GM23338 (cell line): ENCODE measurements at regions not wholly inside any gene's neighbourhood (a gene's known extent, or its start where the extent isn't known, plus 50 kb on each side); places are given as distances from the start of the nearest gene placed in this dataset.

Experiments
- EZH2 ChIP-seq: fragments of 200-600 bp; sonication (generic); IDR thresholded peaks from one replicate; pipeline ENCODE4 v1.8.0; 2017; ENCODE audit warnings: antibody characterized with exemption, mild to moderate bottlenecking, low read depth; ENCODE audit not compliant: unreplicated experiment
- EZH2phosphoT487 ChIP-seq: fragments of 200-600 bp; sonication (generic); IDR thresholded peaks from one replicate; pipeline ENCODE4 v1.8.1; 2018; ENCODE audit warnings: antibody characterized with exemption; ENCODE audit not compliant: unreplicated experiment
- JUNB ChIP-seq: IDR thresholded peaks from one replicate; pipeline ENCODE4 v1.6.1; 2016; ENCODE audit warnings: antibody characterized with exemption; ENCODE audit not compliant: unreplicated experiment
- POLR2AphosphoS5 ChIP-seq: IDR thresholded peaks from 2 replicates; pipeline ENCODE4 v1.6.1; 2016; ENCODE audit warnings: antibody characterized with exemption, low read depth
- TF ChIP-seq, protein P1 (sequence below), 2 experiments: fragments of 200-600 bp in 1 of 2; sonication (generic) in 1 of 2; conservative IDR thresholded peaks; 2 replicates each; pipeline versions ENCODE4 v1.5.1 to v1.6.1; 2016 to 2017; ENCODE audit warnings: antibody characterized with exemption in 2 of 2, low read depth in 2 of 2, mild to moderate bottlenecking in 2 of 2, moderate library complexity in 1 of 2

DNA sequence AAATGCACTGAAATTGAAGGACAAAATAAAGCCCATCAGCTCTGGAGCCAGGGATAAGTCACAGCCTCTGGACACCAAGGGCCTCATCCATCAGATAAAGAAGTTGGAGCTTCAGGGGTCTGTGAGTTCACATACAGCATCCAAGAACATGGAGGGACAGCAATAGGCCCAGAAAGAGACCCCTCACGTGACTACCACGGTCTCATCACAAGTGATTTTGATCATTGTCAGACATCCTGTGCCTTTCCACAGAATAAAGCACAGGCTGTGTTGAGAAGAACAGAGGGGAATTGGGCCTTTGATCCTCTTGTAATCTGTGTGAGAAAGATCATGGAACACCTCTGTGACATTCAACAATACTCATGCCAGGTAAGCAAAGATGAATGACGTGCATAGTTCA lies 65.2 kb upstream of the CTAGE1 start:
- TF ChIP-seq JUNB, result no peak
- TF ChIP-seq EZH2phosphoT487, result no peak
- TF ChIP-seq, protein P1, sequence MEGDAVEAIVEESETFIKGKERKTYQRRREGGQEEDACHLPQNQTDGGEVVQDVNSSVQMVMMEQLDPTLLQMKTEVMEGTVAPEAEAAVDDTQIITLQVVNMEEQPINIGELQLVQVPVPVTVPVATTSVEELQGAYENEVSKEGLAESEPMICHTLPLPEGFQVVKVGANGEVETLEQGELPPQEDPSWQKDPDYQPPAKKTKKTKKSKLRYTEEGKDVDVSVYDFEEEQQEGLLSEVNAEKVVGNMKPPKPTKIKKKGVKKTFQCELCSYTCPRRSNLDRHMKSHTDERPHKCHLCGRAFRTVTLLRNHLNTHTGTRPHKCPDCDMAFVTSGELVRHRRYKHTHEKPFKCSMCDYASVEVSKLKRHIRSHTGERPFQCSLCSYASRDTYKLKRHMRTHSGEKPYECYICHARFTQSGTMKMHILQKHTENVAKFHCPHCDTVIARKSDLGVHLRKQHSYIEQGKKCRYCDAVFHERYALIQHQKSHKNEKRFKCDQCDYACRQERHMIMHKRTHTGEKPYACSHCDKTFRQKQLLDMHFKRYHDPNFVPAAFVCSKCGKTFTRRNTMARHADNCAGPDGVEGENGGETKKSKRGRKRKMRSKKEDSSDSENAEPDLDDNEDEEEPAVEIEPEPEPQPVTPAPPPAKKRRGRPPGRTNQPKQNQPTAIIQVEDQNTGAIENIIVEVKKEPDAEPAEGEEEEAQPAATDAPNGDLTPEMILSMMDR (conservative IDR thresholded peaks at IDR 0.05; ENCODE audit: low read depth in 2 of 2), result no peak
- no peak for TF ChIP-seq POLR2AphosphoS5
- no peak for TF ChIP-seq EZH2
